ENCODE measurements at regions not wholly inside any gene's neighbourhood (a gene's known extent, or its start where the extent isn't known, plus 50 kb on each side); places are given as distances from the start of the nearest gene placed in this dataset.
"Not testable (repeated sequence)": the region's sequence is repeated elsewhere in the genome, so short reads cannot be mapped to it uniquely, and the experiment has no call there.

DNA sequence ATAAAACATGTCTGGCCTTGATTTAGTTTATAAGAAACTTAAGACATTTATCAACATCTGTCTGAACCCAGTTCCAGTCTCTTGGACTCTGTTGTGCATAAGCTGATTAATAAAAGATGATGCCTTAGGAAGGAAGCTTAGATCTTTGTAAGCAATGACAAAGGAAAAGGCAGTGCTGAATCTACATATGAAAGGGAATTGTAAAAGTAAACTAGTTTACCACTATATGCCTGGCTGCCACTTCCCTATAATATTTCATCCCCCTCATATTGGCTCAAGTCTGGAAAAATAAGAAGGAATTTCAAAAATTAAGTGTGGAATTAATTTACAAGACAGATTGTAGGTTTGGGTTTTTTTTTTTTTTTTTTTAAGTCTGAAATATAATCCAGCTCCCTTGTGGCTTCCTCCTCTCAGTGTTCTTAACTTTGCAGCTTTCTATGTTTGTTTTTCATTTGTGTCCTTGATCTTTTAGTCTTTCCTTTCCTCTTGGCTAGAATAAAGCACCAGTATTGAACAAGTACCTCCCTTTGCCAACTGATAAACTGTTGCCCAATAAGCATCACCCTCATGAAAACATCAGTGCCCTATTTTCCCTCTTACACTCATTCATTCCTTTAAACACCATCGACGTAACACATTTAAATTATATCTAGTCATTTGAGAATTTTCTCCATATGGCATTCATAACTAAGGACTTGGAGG lies 146.7 kb upstream of the TBX18 start:
- DNase-seq: no peak

DNA sequence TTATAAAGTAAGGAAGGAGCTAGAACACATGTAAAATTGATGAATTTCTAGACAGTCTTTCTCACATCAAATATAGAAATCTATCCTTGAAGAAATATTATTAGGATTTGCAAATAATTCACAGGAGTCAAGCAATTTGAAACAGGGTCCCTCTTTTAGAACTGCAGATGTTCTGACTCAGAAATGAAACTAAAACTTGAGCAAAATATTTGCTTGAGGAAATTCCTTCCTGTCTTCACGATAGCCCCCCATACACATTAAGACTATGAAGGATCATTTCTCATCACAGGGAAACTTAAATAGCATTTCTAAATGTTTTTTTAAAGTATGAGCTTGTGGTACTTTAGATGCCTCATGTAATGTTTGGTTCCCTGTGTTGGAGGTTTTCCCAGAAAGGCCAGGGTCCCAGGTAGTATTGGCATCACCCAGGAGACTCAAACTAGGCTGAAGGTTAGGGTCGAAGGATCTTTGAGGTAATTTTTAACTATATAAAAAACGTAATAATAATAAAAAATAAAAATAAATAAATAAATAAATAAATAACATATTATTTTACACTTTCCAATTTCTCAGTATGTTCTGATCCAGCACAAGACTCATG lies 144.0 kb upstream of the TBX18 start:
- no peak for DNase-seq

GRCh38 chr6:84906514-84906913 lies 142.1 kb upstream of the TBX18 start:
- DNase-seq: no peak

DNA sequence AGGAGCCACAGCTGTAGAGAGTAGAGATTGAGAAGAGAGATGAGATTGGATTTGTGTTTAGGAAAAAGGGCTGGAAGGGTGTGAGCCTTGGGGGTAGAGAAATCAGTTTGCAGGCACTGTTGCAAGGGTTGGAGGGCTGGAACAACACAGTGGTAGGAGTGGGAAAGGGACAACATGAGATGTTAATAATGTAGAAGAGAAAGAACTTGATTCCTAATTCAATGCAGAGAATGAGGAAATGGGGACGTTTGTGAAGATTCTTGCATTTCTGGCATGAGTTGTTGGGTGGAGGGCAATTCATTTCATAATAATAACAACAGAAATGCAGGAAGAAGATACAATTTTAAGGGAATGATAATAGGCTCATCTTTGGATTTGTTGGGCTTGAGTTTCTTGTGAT lies 141.4 kb upstream of the TBX18 start:
- no peak for DNase-seq

GRCh38 chr6:84902354-84902928 lies 138.0 kb upstream of the TBX18 start:
- DNase-seq: no peak

- no peak for DNase-seq
These were observed 133.7 kb upstream of the TBX18 start for GRCh38 chr6:84897988-84898594.

DNA sequence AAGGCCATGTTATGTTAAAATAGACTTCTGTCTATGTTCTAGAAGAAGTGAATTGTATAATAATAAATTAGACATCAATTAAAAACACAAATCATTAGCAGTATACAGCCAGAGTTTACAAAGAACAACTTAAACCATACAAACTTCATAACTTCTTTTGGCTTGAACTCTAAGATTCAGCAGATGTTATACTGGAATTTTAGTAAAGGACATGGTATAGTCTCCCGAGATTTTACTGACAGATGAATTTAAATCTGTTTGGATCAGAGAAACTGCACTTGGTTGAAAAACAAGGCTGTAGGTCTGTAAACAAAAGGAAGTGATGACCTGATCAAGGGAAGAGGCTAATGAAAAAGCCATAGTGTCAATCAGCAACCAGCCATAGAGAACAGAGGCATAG lies 132.6 kb upstream of the TBX18 start:
- DNase-seq: no peak

GRCh38 chr6:84892671-84893070 lies 128.3 kb upstream of the TBX18 start:
- no peak for DNase-seq

GRCh38 chr6:84882768-84883766 lies 118.7 kb upstream of the TBX18 start:
- no peak for DNase-seq

DNA sequence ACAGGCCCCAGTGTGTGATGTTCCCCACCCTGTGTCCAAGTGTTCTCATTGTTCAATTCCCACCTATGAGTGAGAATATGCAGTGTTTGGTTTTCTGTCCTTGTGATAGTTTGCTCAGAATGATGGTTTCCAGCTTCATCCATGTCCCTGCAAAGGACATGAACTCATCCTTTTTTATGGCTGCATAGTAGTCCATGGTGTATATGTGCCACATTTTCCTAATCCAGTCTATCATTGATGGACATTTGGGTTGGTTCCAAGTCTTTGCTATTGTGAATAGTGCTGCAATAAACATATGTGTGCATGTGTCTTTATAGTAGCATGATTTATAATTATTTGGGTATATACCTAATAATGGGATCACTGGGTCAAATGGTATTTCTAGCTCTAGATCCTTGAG lies 115.0 kb upstream of the TBX18 start:
- DNase-seq: not testable (repeated sequence)

DNA sequence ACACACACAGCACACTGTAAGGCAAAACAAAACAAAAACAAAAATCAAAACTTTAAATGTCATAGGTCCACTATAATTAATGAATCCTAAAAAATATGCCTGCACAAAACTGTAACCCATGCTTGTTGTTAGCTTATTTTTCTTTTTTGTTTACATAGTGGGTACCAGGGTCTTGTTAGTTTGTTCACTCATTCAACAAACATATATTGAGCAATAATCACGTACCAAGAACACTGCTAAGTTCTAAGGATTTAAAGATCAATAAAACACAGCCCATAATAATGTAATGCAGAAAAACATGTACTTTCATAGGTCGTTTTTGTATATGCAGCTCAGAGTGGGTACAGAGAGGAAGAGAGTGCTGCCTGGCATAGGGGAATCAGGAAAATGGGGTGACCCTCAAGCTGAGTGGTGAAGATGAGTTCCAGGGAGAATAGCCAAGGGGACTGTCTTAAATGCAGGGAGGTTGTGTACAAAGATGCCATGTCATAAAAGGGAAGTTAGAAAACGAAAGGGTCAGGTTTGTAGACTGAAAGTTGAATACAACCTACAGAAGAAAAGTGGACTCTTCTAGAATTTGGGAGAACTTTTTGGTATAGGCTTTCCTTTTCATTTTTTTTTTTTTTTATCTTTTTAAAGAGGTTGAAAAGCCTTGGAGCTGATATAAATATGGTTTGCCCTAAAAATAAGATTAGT lies 113.3 kb upstream of the TBX18 start:
- DNase-seq: no peak

DNA sequence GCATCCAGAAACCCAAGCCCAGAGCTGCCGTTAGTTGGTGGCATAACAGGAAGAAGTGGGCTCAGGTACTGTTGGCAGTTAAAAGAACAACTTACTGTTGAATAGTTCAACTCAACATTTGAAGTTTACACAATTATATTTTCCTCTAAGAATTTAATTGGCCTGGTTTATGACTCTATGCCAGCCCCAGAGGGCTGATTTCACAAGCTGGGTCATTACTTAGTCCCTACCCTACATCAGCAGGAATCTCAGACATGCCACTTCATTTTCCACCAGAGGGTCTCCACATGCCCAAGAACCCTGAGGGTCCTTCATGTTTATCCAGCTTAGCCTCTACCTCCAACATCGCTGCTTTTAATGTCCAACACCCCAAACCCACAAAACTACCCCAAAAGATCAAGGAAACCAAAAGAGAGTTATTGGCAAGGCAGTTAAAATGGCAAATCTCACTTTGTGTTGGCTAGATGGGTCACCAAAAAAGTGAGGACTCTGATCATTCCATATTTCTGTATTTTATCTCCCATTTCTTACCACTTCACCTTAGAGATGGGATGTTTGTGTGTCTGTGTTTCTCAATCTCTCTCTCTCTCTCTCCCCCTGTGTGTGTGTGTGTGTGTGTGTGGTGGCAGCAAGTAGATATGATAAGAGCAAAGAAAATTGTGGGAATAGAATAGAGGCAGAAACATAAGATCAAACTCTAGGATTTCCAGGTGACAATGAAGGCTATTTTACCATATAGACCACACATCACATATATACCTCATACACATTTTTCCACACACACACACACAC lies 112.5 kb upstream of the TBX18 start:
- DNase-seq: no peak

- no peak for DNase-seq
These were observed 108.8 kb upstream of the TBX18 start for GRCh38 chr6:84872996-84873723.

GRCh38 chr6:84871925-84872324 lies 107.5 kb upstream of the TBX18 start:
- no peak for DNase-seq

GRCh38 chr6:84870672-84871071 lies 106.3 kb upstream of the TBX18 start:
- no peak for DNase-seq

- no peak for DNase-seq
These were observed 103.8 kb upstream of the TBX18 start for GRCh38 chr6:84868149-84868548.

DNA sequence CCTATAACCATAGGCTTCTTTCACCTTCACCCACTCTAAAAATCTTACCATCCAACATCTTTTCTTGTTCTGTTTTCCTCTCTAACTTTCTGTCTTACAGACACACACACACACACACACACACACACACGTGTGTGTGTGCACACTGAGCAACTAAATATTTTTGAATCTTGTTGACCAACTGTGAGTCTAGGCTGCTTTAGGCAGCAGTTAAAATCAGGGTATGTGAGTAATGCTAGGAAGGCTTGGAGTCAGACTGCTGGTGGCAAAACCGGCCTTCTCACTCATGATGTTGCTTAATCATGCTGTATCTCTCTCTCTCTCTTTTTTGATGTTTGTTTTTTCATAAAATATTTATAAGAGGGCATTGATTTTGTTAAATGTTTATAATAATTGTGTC lies 103.1 kb upstream of the TBX18 start:
- DNase-seq: no peak

GRCh38 chr6:84866715-84867114 lies 102.3 kb upstream of the TBX18 start:
- no peak for DNase-seq

DNA sequence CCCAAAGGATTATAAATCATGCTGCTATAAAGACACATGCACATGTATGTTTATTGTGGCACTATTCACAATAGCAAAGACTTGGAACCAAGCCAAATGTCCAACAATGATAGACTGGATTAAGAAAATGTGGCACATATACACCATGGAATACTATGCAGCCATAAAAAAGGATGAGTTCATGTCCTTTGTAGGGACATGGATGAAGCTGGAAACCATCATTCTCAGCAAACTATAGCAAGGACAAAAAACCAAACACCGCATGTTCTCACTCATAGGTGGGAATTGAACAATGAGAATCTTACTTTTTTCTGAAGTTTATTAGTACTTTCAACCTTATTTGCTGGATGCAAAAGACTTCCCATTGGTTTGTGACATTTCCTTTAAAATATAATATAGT lies 101.0 kb upstream of the TBX18 start:
- not testable (repeated sequence) for DNase-seq

DNA sequence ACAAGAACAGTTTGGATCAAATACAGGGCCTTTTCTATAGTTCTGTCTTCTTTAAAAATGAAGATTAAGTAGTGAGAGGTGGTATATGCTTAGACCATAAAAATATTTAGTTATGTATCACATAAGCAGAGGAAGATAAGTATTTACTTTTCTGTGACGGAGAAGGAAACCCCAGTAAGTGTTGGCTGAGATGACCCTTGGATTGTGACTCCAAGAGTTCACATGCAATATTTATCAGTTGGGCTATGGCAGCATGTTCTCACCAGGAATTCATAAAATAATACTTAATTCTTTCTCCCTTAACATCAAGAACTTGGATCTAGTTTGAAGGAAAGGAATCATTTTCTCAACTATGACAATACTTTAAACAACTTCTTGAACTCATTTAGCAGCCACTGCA lies 98.4 kb upstream of the TBX18 start:
- no peak for DNase-seq

GRCh38 chr6:84860920-84861319 lies 96.5 kb upstream of the TBX18 start:
- DNase-seq: no peak

Data from bone marrow (tissue), 2 donors.